Vagina (tissue), 2 donors: ENCODE measurements at regions not wholly inside any gene's neighbourhood (a gene's known extent, or its start where the extent isn't known, plus 50 kb on each side); places are given as distances from the start of the nearest gene placed in this dataset.

ENCODE experiments used
- DNase-seq, 2 donors: peaks; one replicate each; pipeline ENCODE4 v3.0.0-alpha.2; 2017; ENCODE audit errors: extremely low spot score in 2 of 2
- H3K27ac ChIP-seq: fragments of 200-600 bp; sonication (generic); one replicate; pipeline ENCODE4 v1.5.1; 2019
- H3K27me3 ChIP-seq: fragments of 200-600 bp; sonication (generic); one replicate; pipeline ENCODE4 v1.5.1; 2019
- H3K36me3 ChIP-seq, 2 donors: fragments of 200-600 bp; sonication (generic); one replicate each; pipeline ENCODE4 v1.5.1; 2017 to 2019
- H3K4me1 ChIP-seq: fragments of 200-600 bp; sonication (generic); one replicate; pipeline ENCODE4 v1.5.1; 2019
- H3K4me3 ChIP-seq, 2 donors: fragments of 200-600 bp; sonication (generic); 1 replicate in 1 of 2; 2 replicates in 1 of 2; pipeline ENCODE4 v1.5.1; 2016 to 2019
- H3K9me3 ChIP-seq: fragments of 200-600 bp; sonication (generic); one replicate; pipeline ENCODE4 v1.5.1; 2019
- POLR2A ChIP-seq, 2 donors: fragments of 450-650 bp; IDR thresholded peaks; one replicate each; pipeline ENCODE4 v1.6.1; 2017; ENCODE audit warnings: antibody characterized with exemption in 2 of 2, mild to moderate bottlenecking in 2 of 2, moderate library complexity in 2 of 2
- POLR2AphosphoS5 ChIP-seq, 2 donors: sonication (generic); formaldehyde crosslinking; IDR thresholded peaks; one replicate each; pipeline ENCODE4 v1.9.0; 2017; ENCODE audit warnings: antibody characterized with exemption in 2 of 2, mild to moderate bottlenecking in 2 of 2, low read depth in 1 of 2; ENCODE audit not compliant: insufficient read depth in 1 of 2
- intact Hi-C: fragments of 100-400 bp; cut with DNase I; formaldehyde crosslinking; loops from one replicate; pipeline ENCODE4 v1.15.1; 2023
- TF ChIP-seq, protein P1 (sequence below), 3 experiments: fragments of 450-650 bp in 2 of 3; fragments of 200-600 bp in 1 of 3; sonication (generic) in 1 of 3; IDR thresholded peaks; one replicate each; pipeline ENCODE4 v1.5.1; 2017 to 2019; ENCODE audit warnings: antibody characterized with exemption in 3 of 3, mild to moderate bottlenecking in 2 of 3, moderate library complexity in 2 of 3

DNA sequence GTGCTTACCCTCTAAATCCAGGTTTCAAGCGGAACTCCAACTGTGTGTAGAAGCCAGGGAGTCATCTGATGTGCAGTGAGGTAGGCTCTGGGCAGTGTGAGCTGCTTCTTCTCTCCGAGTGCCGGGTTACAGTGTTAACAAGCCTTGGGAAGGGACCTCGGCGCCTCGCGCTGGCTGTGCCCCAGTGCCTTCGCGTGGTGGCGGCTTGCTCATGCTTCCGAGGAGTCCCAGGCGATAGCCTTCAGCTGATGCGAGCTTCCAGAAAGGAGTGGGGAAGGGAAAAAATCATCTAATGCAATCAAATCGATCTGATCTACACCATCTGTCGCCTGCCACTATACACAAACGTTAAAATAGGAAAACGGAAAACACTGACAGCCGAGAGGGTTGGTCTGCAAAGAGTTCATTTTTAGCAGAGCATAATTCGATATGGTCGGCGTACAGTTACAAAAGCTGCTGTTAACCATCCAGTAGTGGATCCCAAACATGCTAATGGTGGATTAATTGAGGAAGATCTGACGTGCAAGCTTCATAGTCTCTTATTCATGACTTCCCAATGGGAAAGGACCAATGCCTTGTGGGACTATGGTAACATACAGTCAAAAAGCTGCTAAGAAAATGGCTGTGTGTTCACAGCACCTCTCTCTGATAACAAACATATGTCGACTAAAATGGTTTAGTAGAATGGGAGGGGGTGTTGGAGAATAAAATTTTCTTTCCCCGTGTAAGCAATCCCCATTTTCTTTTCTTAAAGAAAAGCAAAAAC, 128.7 kb upstream of the DPYD start:
- TF ChIP-seq POLR2AphosphoS5 (IDR thresholded peaks at IDR 0.05; ENCODE audit: insufficient read depth in 1 of 2, low read depth in 1 of 2) (no peak), POLR2A (IDR thresholded peaks at IDR 0.05) (no peak)
- TF ChIP-seq, protein P1, sequence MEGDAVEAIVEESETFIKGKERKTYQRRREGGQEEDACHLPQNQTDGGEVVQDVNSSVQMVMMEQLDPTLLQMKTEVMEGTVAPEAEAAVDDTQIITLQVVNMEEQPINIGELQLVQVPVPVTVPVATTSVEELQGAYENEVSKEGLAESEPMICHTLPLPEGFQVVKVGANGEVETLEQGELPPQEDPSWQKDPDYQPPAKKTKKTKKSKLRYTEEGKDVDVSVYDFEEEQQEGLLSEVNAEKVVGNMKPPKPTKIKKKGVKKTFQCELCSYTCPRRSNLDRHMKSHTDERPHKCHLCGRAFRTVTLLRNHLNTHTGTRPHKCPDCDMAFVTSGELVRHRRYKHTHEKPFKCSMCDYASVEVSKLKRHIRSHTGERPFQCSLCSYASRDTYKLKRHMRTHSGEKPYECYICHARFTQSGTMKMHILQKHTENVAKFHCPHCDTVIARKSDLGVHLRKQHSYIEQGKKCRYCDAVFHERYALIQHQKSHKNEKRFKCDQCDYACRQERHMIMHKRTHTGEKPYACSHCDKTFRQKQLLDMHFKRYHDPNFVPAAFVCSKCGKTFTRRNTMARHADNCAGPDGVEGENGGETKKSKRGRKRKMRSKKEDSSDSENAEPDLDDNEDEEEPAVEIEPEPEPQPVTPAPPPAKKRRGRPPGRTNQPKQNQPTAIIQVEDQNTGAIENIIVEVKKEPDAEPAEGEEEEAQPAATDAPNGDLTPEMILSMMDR (IDR thresholded peaks at IDR 0.05), result no peak
- intact Hi-C loops, result no loop called here
- Histone ChIP-seq H3K4me3 (no peak overlapping the region), H3K27me3 (peaks cover 13% of the 10 kb centered on the region), H3K9me3 (no peaks in the 10 kb centered on the region), H3K36me3 (no peaks in the 10 kb centered on the region), H3K27ac (no peak overlapping the region), H3K4me1 (peaks cover 42% of the 10 kb centered on the region)
- no peak for DNase-seq

DNA sequence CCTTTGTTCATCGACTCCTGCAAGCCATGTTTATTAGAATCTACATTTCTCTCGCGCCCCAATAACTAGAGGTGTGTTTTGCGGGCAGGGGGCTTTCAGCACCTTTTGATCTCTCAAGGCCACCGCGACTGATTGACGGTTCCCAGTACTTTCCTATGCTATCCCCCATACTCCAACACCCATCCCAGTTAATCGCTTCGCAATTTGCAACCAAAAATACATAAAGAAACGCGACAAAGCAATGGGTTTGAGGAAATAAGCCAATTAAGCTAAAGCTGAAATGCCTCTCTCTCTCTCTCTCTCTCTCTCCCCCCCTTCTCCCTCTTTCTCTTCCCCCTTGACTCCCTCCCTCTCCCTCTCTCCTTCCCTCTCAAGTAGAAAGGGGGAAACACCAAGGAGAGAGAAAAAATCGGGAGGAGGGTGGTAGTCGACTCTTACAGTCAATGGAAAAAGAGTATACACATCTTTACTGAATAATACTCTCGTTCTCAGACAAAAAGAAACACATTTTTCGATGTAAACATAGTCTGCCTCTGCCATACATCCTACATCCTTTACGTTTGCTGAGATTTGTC, 128.0 kb upstream of the DPYD start:
- H3K9me3 ChIP-seq, result no peaks in the 10 kb centered on the region
- no peaks in the 10 kb centered on the region for H3K36me3 ChIP-seq
- no peak overlapping the region for H3K4me3 ChIP-seq
- TF ChIP-seq POLR2A (IDR thresholded peaks at IDR 0.05) (no peak), POLR2AphosphoS5 (IDR thresholded peaks at IDR 0.05; ENCODE audit: insufficient read depth in 1 of 2, low read depth in 1 of 2) (no peak)
- TF ChIP-seq, protein P1 (IDR thresholded peaks at IDR 0.05), result no peak
- peaks cover 11% of the 10 kb centered on the region for H3K27me3 ChIP-seq
- intact Hi-C loops, result no loop called here
- peaks cover 35% of the 10 kb centered on the region for H3K4me1 ChIP-seq
- H3K27ac ChIP-seq, result no peak overlapping the region
- DNase-seq, result no peak

DNA sequence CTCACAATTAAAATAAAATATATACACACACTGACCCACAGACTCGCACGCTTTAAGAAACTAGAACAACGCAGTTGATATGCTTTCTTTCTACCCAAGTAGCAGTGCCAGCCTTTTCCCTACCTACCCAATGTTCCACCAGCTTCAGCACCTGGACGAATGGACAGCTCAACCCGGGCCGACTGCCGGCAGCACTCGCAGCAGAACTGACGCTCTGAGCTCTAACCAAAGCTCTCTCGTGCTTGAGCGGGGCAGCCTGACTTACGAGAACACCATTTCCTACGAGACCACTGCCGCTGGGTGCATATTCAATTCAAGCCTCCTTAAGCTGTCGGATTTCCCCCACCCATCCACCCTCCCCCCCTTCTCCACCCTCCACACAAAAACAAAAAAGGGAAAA, 127.4 kb upstream of the DPYD start:
- H3K36me3 ChIP-seq, result no peaks in the 10 kb centered on the region
- intact Hi-C loops, result no loop called here
- DNase-seq, result no peak

DNA sequence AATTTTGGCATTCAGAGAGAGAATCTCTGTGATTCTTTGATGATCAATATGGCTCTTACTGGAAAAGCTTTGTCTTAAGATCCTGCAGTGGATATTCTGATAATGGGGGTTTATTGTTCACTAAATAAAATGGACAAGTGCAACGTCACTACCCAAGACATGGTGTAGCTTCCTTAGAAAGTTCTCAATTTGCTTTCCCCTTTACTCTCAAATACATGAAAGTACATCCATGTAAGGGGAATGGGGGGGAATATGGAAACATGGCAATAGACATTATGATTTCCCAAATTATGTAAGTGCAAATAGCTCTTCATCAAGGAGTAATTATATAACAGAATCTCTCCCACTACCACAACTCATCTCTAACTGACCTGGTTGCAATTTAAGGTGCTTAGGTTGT, 126.3 kb upstream of the DPYD start:
- Histone ChIP-seq H3K9me3 (no peaks in the 10 kb centered on the region), H3K4me3 (no peak overlapping the region), H3K36me3 (no peaks in the 10 kb centered on the region), H3K4me1 (peaks cover 23% of the 10 kb centered on the region), H3K27ac (no peak overlapping the region), H3K27me3 (peaks cover 8% of the 10 kb centered on the region)
- TF ChIP-seq, protein P1 (IDR thresholded peaks at IDR 0.05), result no peak
- TF ChIP-seq POLR2AphosphoS5 (IDR thresholded peaks at IDR 0.05; ENCODE audit: insufficient read depth in 1 of 2, low read depth in 1 of 2) (no peak), POLR2A (IDR thresholded peaks at IDR 0.05) (no peak)
- DNase-seq, result no peak
- intact Hi-C loops, result no loop called here

More for the DNA sequence above, 127.4 kb upstream of the DPYD start:
- peaks cover 8% of the 10 kb centered on the region for H3K27me3 ChIP-seq
- H3K4me1 ChIP-seq, result peaks cover 29% of the 10 kb centered on the region
- TF ChIP-seq POLR2AphosphoS5 (IDR thresholded peaks at IDR 0.05; ENCODE audit: insufficient read depth in 1 of 2, low read depth in 1 of 2) (no peak), POLR2A (IDR thresholded peaks at IDR 0.05) (no peak)
- TF ChIP-seq, protein P1 (IDR thresholded peaks at IDR 0.05), result no peak
- no peaks in the 10 kb centered on the region for H3K9me3 ChIP-seq
- H3K4me3 ChIP-seq, result no peak overlapping the region
- H3K27ac ChIP-seq, result no peak overlapping the region
